ENCODE measurements at regions not wholly inside any gene's neighbourhood (a gene's known extent, or its start where the extent isn't known, plus 50 kb on each side); places are given as distances from the start of the nearest gene placed in this dataset.

DNA sequence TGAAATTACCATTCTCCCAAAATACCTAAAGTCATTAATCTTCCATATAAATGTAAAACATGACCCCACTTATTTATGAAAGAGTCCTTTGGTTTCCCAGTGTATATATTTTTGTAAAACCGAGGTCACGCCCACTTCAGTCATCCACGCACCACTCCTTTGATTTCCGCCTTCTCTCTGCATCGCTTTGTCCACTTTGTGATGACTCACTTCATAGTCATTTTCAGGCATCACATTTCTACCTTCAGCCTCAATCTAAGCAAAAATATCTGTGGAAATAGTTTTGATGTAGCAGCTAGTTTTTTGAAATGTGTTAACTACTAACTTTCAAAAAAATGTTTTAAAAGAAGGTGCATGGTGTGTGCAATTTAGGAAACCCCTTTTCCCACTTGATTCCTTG is 793.5 kb upstream of the SOX11 start:
- TF ChIP-seq, protein P1, sequence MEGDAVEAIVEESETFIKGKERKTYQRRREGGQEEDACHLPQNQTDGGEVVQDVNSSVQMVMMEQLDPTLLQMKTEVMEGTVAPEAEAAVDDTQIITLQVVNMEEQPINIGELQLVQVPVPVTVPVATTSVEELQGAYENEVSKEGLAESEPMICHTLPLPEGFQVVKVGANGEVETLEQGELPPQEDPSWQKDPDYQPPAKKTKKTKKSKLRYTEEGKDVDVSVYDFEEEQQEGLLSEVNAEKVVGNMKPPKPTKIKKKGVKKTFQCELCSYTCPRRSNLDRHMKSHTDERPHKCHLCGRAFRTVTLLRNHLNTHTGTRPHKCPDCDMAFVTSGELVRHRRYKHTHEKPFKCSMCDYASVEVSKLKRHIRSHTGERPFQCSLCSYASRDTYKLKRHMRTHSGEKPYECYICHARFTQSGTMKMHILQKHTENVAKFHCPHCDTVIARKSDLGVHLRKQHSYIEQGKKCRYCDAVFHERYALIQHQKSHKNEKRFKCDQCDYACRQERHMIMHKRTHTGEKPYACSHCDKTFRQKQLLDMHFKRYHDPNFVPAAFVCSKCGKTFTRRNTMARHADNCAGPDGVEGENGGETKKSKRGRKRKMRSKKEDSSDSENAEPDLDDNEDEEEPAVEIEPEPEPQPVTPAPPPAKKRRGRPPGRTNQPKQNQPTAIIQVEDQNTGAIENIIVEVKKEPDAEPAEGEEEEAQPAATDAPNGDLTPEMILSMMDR (IDR thresholded peaks at IDR 0.05; ENCODE audit: control insufficient read depth, extremely low read depth, insufficient read depth): no peak
- DNase-seq (ENCODE audit: low read depth): no peak
- no peak overlapping the region for H3K4me3 ChIP-seq (ENCODE audit: low read depth, low read length)

GRCh38 chr2:4900242-4900641 is 791.9 kb upstream of the SOX11 start:
- TF ChIP-seq, protein P1 (IDR thresholded peaks at IDR 0.05; ENCODE audit: control insufficient read depth, extremely low read depth, insufficient read depth): no peak

DNA sequence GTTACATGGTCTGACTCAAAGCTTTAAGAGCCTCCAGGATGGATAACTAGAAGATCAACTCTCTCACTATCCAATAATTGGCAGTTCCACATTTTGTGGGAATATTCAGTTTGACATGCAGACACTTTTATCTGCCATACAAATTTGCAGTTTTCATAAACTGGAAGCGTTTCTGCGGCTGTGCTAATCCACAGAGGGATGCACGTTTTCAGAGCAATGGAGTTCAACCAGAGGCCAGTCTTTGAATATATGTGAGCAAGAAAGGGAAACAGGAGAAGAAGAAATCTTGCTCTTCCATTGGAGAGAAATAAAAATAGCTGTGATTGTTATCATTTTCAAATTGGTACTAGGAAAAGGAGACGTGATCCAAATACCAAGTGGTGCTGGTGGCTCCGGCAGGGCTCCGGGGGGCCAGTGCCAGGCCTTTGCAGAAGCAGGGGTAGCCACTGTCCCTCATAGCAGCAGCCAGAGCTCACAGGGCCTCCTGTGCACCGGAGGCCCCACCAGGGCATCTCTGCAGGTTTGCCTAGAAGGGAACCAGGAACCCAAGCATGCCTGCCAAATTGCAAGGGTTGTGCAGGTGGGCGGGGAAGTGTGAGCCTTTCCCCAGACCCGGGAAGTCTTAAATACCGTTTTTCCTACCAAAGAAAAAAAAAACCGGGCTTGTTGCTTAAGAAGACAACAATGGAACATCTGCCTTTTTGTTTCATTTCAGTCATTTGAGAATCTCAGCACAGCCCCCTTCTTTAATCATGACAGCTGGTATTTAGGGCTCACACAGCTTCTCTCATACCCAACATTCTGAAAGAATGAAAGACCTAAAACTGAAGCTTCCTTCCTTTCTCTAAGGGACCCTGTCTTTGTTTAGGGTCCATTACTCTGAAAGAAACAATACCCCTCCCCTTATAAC is 791.1 kb upstream of the SOX11 start:
- DNase-seq (ENCODE audit: low read depth): no peak
- TF ChIP-seq, protein P1 (IDR thresholded peaks at IDR 0.05; ENCODE audit: control insufficient read depth, extremely low read depth, insufficient read depth): no peak
- no peak overlapping the region for H3K4me3 ChIP-seq (ENCODE audit: low read depth, low read length)

More at GRCh38 chr2:4900242-4900641, 791.9 kb upstream of the SOX11 start:
- H3K4me3 ChIP-seq (ENCODE audit: low read depth, low read length): no peak overlapping the region
- no peak for DNase-seq (ENCODE audit: low read depth)

DNA sequence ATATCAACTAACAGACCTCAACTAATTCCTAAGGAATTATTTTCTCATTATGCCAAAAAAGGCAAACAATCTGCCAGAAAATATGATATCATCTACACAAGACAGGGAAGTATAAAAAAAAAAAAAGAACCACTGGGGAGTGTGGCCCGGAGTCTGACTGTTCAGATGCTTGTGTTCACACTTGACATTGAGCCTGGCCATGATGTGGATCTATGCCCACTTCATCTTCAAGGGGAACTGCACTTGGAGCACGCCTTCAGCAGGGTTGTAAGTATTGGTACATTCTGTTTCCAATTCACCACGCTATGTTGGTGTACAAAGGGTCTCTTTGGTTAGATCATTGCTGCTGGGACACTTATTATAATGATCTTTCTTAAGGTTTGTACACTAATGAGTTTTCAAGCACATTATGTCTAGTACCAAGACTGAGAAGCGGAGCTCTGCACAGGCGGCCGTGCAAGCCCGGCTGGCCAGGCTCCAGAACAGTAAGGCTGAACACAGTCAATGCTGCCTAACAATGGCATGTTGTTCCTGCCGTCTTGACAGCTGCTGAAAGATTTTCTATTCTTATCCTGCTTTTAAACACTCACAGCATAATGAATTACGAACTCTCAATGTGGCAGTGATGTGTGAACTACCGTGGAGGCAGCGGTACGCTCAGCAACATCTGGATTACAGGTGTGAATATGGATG is 788.4 kb upstream of the SOX11 start:
- no peak for DNase-seq (ENCODE audit: low read depth)
- TF ChIP-seq, protein P1 (IDR thresholded peaks at IDR 0.05; ENCODE audit: control insufficient read depth, extremely low read depth, insufficient read depth): no peak
- no peak overlapping the region for H3K4me3 ChIP-seq (ENCODE audit: low read depth, low read length)

- no peak overlapping the region for H3K4me3 ChIP-seq (ENCODE audit: low read depth, low read length)
- TF ChIP-seq, protein P1 (IDR thresholded peaks at IDR 0.05; ENCODE audit: control insufficient read depth, extremely low read depth, insufficient read depth): no peak
- no peak for DNase-seq (ENCODE audit: low read depth)
Observed at GRCh38 chr2:4908461-4908860, 783.7 kb upstream of the SOX11 start.

DNA sequence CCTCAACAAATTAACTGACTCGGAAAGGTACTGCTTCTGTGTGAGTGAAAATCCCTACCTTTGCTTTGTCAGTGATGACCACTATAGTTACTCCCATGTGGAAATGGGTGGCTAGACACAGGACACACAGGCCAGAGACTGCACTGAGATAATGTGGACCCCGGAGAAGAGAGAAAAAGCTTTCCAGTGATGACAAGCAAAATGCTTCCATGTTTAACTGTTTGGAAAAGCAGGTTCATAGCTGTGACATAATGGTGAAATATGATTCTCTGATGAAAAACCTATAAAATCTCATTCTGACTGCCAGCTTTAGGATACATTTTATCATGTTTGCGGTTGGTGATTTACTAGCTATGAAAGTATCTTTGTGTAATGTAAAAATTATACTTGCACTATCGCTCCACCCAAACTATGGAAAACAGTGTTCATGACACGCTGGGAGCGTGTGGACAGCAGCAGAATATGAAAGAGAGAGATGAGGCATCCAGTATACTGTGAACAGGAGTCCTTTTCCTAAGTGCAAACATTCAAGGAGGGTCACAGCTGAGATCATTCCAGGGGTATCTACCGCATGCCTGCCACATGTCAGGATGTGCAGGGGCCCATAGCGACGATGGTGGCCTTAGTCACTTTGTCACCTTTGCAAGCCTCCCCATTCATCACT is 782.7 kb upstream of the SOX11 start:
- TF ChIP-seq, protein P1 (IDR thresholded peaks at IDR 0.05; ENCODE audit: control insufficient read depth, extremely low read depth, insufficient read depth): no peak
- H3K4me3 ChIP-seq (ENCODE audit: low read depth, low read length): no peak overlapping the region
- peak; percentile 78 for DNase-seq (ENCODE audit: low read depth)
